Dendritic cell treated with granulocyte-macrophage colony-stimulating factor and Interleukin-4, amounts not matched to agents 40 ng/mL and 50 ng/mL, for 4 days (primary cell): ENCODE measurements at regions not wholly inside any gene's neighbourhood (a gene's known extent, or its start where the extent isn't known, plus 50 kb on each side); places are given as distances from the start of the nearest gene placed in this dataset.
"Not testable (repeated sequence)": the region's sequence is repeated elsewhere in the genome, so short reads cannot be mapped to it uniquely, and the experiment has no call there.

Source experiments
- H3K27ac Mint-ChIP-seq: one replicate; pipeline ENCODE4 v1.8.0; 2022; ENCODE audit warnings: mild to moderate bottlenecking, mixed read lengths
- H3K27me3 Mint-ChIP-seq: one replicate; pipeline ENCODE4 v1.8.0; 2022; ENCODE audit warnings: mild to moderate bottlenecking, mixed read lengths
- H3K36me3 Mint-ChIP-seq: one replicate; pipeline ENCODE4 v1.8.0; 2022; ENCODE audit warnings: low read depth, mixed read lengths
- H3K4me1 Mint-ChIP-seq: one replicate; pipeline ENCODE4 v1.8.0; 2022; ENCODE audit warnings: low read depth, mixed read lengths
- H3K4me3 Mint-ChIP-seq: one replicate; pipeline ENCODE4 v1.8.0; 2022; ENCODE audit warnings: mild to moderate bottlenecking, moderate library complexity, mixed read lengths
- H3K9me3 Mint-ChIP-seq: one replicate; pipeline ENCODE4 v1.8.0; 2022; ENCODE audit warnings: mixed read lengths
- intact Hi-C: fragments of 100-400 bp; cut with micrococcal nuclease; formaldehyde crosslinking; loops from one replicate; pipeline ENCODE4 v1.15.0; 2022

DNA sequence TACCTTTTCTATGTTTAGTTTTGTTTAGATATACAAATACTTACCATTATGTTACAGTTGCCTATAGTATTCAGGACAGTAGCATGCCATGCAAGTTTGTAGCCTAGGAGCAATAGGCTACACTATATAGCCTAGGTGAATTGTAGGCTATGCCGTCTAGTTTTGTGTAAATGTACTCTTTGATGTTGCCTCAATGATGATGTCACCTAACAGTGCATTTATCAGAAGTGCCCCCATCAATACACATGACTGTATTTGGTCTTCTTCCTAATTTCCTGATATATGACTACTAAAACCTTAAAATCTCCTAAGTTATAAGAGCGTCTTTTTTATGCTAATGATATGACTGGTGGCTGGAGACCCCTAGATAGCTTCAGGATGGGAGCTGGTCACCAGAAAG lies 394.4 kb upstream of the STXBP6 start:
- H3K9me3 Mint-ChIP-seq: no peaks in the 10 kb centered on the region
- intact Hi-C loops: no loop called here
- H3K4me1 Mint-ChIP-seq: no peaks in the 10 kb centered on the region
- no peak overlapping the region for H3K27ac Mint-ChIP-seq
- H3K4me3 Mint-ChIP-seq: no peak overlapping the region
- H3K36me3 Mint-ChIP-seq: no peaks in the 10 kb centered on the region
- H3K27me3 Mint-ChIP-seq: no peaks in the 10 kb centered on the region

DNA sequence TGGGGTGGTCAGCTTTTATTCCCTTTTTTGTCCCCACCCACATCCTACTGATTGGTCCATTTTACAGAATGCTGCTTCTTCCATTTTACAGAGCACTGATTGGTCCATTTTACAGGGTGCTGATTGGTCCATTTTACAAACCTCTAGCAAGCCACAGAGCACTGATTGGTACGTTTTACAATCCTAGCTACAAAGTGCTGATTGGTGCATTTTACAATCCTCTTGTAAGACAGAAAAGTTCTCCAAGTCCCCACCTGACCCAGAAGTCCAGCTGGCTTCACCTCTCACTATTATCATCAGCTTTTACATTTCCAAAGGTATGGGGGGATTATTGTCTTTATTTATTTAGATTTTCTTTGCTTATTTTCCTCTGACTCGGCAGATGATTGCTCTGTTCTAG lies 390.4 kb upstream of the STXBP6 start:
- H3K27ac Mint-ChIP-seq, intact Hi-C loops, H3K4me3 Mint-ChIP-seq: not testable (repeated sequence)

DNA sequence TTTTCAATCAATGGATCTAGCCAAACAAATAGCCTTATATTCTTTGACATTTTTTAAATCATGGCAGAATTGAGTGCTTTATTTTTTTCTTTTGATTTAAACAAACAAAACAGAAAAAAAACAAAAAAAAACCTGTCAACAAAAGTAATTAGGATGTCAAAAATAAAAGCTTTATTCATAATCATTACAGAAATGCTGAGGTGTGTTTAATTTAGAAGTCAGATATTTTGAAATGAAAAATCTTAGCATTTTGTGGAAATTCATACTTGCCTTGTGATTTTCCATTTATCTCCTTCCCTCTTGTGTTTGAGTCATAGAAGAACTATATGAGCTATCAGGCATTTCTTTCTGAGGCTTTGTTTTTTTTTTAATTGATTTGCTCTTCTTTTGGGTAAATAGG lies 387.0 kb upstream of the STXBP6 start:
- Mint-ChIP-seq H3K4me3 (no peak overlapping the region), H3K27me3 (no peaks in the 10 kb centered on the region), H3K36me3 (no peaks in the 10 kb centered on the region), H3K27ac (no peak overlapping the region), H3K4me1 (no peaks in the 10 kb centered on the region), H3K9me3 (no peaks in the 10 kb centered on the region)
- intact Hi-C loops: no loop called here

More for the DNA sequence above, 390.4 kb upstream of the STXBP6 start:
- H3K36me3 Mint-ChIP-seq, H3K9me3 Mint-ChIP-seq, H3K4me1 Mint-ChIP-seq, H3K27me3 Mint-ChIP-seq: not testable (repeated sequence)

DNA sequence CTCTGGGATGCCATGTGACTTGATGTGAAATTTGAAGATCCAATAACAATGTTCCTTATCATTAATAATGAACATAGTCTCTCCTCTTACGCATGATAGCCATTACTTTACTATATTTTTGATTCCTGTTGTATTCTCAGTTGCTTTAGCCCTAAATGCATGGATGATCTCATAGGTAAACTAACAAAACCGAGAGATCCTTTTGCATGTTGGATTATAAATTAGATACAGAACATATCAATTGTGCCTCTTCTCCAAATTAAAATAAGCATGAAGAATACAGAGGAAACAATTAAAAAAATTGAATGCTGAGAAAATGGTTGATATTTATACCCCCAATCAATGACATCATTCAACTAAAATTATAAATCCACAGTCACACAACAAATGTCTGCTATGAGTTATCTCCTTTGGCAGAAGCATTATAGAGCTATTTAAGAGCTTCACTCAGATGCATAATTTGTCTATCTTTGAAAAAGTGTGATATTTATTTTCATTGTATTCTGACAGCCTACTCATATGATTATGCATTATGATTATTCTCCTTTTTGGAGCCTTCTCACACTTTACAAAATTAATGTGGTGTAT lies 386.4 kb upstream of the STXBP6 start:
- Mint-ChIP-seq H3K27ac (no peak overlapping the region), H3K27me3 (no peaks in the 10 kb centered on the region), H3K9me3 (no peaks in the 10 kb centered on the region), H3K4me3 (no peak overlapping the region), H3K36me3 (no peaks in the 10 kb centered on the region), H3K4me1 (no peaks in the 10 kb centered on the region)
- intact Hi-C loops: no loop called here

DNA sequence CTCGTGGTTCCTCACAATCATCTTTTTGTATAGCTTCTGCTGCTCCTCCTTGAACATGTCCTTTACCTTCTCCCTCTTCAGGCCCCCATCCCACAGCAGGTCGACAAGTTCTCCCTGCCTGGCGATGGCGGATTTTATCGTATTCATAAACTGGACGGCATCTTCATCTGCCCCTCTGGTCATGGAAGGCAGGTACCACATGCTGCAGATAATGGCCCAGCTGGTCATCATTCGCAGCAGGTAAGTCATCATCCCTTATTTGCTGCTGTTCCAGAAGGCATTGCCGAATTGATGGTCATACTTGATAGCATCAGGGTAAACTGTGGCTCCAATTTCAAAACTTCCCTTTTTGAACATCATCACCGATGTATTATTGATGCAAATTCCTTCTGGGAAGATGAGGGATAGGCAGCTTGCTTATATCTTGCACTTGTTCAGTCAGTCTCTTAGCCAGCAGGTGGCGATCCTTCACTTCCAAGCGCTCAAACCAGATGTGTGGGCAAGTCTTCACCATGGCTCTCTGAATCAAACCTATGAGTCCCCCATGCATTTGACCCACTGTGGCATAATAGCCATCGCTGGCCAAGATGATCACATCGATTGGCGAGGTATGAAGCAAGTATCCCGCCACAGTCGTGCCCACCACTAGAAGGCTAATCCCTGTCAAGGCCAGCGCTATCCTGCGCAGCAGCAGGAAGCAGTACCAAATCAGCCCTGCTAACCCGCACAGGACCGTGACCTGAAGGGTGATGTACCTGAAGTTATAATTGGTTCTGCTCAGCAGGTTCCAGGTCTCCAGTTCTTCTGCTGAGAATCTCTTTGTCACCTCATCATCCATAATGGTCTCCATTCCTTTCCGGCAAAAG lies 381.5 kb upstream of the STXBP6 start:
- intact Hi-C loops: no loop called here
- H3K27ac Mint-ChIP-seq: no peak overlapping the region
- no peaks in the 10 kb centered on the region for H3K36me3 Mint-ChIP-seq
- no peaks in the 10 kb centered on the region for H3K27me3 Mint-ChIP-seq
- H3K4me3 Mint-ChIP-seq: no peak overlapping the region
- H3K9me3 Mint-ChIP-seq: no peaks in the 10 kb centered on the region
- H3K4me1 Mint-ChIP-seq: no peaks in the 10 kb centered on the region

DNA sequence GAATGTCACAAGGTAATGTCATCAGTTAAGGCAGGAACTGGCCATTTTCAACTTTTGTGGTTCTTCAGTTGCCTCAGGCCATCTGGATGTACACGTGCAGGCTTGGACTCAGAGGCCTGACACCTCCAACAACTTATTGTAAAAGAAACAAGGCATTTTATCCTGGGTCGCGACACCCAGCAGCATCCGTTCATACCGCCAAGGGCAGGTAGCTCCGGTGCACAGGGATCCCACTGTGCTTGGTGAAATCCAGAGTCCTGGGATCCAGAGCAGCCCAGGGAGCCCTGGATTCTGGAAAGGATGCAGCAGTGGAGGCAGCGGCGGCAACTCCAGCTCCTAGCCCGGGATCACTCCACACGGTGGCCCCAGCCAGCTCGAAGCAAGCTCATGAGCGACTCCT lies 380.9 kb upstream of the STXBP6 start:
- Mint-ChIP-seq H3K27ac (no peak overlapping the region), H3K4me1 (no peaks in the 10 kb centered on the region), H3K36me3 (no peaks in the 10 kb centered on the region), H3K4me3 (no peak overlapping the region), H3K27me3 (no peaks in the 10 kb centered on the region), H3K9me3 (no peaks in the 10 kb centered on the region)
- intact Hi-C loops: no loop called here

DNA sequence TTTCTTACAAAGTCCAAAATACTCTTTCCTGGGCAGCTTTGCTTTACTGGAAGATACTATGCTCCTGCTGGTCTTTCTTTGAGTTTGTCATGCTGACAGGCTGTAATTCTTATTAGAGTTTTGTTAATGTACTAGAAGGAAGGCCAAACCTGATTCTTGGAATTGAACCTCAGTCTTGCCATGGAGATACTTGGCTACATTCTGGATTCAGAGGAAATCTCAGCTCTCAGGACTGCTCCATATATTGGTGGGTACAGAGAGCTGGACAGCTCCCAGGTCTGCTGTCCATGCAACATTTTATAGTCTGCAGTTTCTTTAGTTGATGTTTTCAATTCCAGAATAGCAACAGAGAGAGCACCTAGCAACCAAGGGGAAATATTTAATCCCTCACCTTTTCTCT lies 363.1 kb upstream of the STXBP6 start:
- no peak overlapping the region for H3K4me3 Mint-ChIP-seq
- no peaks in the 10 kb centered on the region for H3K9me3 Mint-ChIP-seq
- no peaks in the 10 kb centered on the region for H3K4me1 Mint-ChIP-seq
- no peak overlapping the region for H3K27ac Mint-ChIP-seq
- H3K27me3 Mint-ChIP-seq: peaks cover 2% of the 10 kb centered on the region
- intact Hi-C loops: no loop called here
- no peaks in the 10 kb centered on the region for H3K36me3 Mint-ChIP-seq

DNA sequence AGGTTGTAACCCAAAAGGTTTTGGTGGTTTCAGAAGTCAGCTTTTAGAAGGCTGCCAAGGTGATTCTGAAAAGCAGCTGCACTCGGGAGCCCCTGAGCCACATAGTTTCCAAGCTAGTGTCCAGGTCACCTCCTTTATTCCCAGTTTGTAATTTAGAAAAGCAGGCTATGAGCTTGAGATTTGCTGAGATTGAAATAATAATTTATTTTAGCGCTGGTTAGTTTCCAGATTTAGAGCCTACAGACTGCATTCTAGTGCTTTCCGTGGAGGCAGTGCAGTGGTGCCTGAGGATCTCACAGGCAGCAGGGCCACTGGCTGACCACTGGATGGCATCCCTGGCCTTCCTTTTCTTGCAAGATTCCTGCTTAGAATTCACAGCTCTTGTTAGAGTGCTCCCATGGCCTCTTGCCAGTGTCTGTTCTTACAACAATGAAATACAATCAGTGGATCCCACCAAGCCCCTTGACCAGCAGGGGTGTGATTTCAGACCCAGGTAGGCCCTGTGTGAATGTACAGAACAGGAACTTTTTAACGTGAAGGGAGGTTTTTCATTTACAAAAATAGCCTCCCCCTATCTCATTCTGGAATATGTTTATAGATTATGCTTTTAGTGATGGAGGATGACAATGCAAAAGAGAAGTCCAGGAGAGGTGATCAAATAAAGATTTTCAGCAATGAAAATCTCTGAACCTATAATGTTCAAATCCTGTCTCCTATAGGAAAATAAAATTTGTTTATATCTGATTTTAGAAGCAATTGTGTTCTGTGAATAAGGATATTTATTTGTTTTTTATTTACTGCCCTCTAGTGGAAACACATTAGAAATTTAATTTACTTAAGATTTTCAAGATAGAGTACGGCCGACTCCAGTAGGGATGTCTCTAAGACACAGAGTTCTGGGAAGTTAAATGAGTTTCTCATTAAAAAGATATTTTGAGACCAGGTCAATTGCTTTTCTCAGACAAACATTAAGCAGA lies 362.1 kb upstream of the STXBP6 start:
- Mint-ChIP-seq H3K4me1 (no peaks in the 10 kb centered on the region), H3K9me3 (no peaks in the 10 kb centered on the region), H3K27ac (no peak overlapping the region), H3K4me3 (no peak overlapping the region), H3K36me3 (no peaks in the 10 kb centered on the region), H3K27me3 (no peaks in the 10 kb centered on the region)
- intact Hi-C loops: no loop called here

DNA sequence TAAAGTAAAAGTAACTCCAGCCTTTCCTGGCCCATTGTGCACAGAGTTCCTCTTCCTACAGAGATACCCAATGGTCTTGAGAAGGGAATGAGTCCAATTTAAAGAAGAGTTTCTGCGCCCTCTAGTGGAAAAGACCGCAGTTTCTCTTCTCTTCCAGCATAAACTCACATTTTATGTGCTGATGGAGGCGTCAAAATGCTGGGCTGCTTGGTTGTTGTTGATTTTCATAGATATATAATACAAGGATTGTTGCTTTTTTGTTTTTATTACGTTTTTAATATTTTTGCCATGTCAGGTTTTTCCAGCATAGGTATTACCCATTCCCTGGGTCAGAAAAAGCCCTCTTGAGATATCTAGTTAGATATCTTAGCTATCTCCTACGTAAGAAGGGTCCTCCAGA lies 356.9 kb upstream of the STXBP6 start:
- no peak overlapping the region for H3K4me3 Mint-ChIP-seq
- intact Hi-C loops: loop anchor here (5.0 kb wide), 1 partner anchor 675 kb away; no protein-coding TSS in a partner anchor
- no peaks in the 10 kb centered on the region for H3K9me3 Mint-ChIP-seq
- H3K36me3 Mint-ChIP-seq: no peaks in the 10 kb centered on the region
- no peaks in the 10 kb centered on the region for H3K4me1 Mint-ChIP-seq
- no peak overlapping the region for H3K27ac Mint-ChIP-seq
- no peaks in the 10 kb centered on the region for H3K27me3 Mint-ChIP-seq

DNA sequence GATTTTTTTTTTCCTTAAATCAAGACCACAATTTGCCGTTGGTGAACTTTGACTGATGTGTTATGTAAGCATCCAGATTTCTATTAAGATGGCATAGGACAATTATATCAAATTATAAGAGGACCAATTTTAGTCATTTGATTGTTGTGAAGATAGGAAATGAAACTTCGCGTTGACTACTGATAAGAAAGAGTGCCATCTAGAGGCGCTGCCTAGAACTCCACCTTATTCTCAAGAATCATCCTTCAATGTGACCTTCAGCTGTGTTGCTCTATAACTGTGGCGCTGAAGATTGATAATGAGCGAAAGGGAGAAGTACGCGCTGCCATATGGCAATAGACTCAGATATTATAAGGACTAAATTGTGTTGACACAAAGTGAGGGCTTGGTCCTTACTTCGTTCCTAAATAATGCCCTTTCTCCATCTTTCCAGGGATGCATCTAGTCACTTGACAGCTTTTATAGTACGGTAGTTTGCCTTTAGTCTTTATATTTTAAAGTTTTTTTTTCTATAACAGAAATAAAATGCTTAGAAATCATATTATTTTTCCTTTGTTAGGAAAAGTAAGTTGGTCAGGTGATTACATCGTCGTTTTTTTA lies 350.8 kb upstream of the STXBP6 start:
- Mint-ChIP-seq H3K4me3 (no peak overlapping the region), H3K36me3 (no peaks in the 10 kb centered on the region), H3K27me3 (no peaks in the 10 kb centered on the region), H3K9me3 (no peaks in the 10 kb centered on the region), H3K27ac (no peak overlapping the region), H3K4me1 (no peaks in the 10 kb centered on the region)
- intact Hi-C loops: no loop called here

DNA sequence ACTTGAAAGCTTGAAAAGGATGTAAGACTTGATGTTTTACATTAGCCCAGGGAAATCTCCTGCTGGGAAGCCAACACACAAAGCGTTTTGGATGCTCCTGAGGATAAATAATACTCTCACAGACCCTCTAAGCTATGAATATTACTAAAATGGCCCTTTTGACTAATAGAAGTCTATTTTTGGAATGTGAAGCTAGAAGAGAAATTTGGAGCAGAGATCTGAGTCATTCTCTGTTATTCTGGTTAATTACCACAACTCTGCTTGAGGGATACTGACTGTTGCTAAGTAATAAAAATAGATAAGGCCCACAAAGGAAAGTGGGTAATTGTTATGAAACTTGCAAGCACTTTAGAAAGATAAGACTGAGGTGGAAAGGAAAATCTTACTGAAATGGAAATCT lies 346.2 kb upstream of the STXBP6 start:
- Mint-ChIP-seq H3K4me3 (no peak overlapping the region), H3K27me3 (no peaks in the 10 kb centered on the region), H3K36me3 (no peaks in the 10 kb centered on the region), H3K9me3 (no peaks in the 10 kb centered on the region), H3K4me1 (no peaks in the 10 kb centered on the region), H3K27ac (no peak overlapping the region)
- intact Hi-C loops: no loop called here

DNA sequence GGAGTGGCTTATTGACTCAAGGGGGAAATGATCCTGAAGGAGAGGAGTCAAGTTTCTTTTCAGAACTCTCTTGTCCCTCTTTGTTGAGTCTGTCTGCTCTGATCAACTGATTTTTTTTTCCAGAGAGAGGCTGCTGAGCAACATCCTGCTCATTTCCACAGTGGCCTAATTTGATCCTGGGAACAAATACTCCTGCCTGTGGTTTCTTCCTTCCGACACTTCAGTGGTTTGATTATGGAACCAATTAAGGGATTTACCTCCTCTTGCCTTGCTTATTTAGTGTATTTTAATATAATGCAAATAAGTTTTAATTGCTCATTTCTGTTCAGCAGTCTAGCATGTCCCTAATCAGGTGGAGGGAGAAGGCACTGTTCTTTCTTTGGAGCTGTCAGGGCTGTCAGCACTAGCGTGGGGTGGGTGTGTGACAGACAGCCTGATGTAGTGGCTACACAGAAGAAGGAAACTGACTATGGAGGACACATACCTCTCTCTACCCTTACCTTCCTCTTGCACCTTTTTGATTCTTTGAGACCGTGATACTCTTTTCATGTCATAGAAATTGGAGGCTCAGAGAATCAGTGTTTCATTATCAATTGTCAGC lies 344.9 kb upstream of the STXBP6 start:
- no peaks in the 10 kb centered on the region for H3K4me1 Mint-ChIP-seq
- H3K27ac Mint-ChIP-seq: no peak overlapping the region
- intact Hi-C loops: no loop called here
- no peaks in the 10 kb centered on the region for H3K36me3 Mint-ChIP-seq
- H3K27me3 Mint-ChIP-seq: no peaks in the 10 kb centered on the region
- H3K4me3 Mint-ChIP-seq: no peak overlapping the region
- H3K9me3 Mint-ChIP-seq: no peaks in the 10 kb centered on the region

DNA sequence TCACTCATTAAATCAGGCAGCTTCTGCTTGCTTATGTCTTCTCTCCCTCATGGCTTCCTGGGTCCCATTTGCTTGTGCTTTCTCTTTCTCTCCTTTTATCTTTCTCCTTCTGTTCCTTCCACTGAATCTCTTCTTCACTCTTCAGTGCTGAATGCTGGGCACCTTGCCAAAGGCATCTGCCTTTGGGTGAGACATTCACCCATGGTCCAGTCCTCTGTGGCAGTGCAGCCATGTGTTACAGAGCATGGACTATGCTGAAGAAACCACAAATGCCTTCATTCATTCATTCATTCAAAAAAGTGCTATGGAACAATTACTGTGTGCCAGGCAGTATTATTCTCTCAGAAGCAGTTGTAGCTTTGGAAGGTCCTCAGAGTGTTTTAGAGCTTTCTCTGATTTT lies 344.4 kb upstream of the STXBP6 start:
- Mint-ChIP-seq H3K4me3 (no peak overlapping the region), H3K9me3 (no peaks in the 10 kb centered on the region), H3K27me3 (no peaks in the 10 kb centered on the region), H3K36me3 (no peaks in the 10 kb centered on the region), H3K4me1 (no peaks in the 10 kb centered on the region), H3K27ac (no peak overlapping the region)
- intact Hi-C loops: no loop called here
